Loucy (cell line): ENCODE measurements at regions not wholly inside any gene's neighbourhood (a gene's known extent, or its start where the extent isn't known, plus 50 kb on each side); places are given as distances from the start of the nearest gene placed in this dataset.

Experiments
- H2AFZ ChIP-seq: fragments of 200-600 bp; sonication (generic); 2 replicates; pipeline ENCODE4 v1.6.0; 2016; ENCODE audit warnings: antibody characterized with exemption, mild to moderate bottlenecking, low read length, moderate library complexity
- H3F3A ChIP-seq: fragments of 200-600 bp; 2 replicates; pipeline ENCODE4 v1.6.0; 2016; ENCODE audit warnings: antibody characterized with exemption, low read depth, mild to moderate bottlenecking
- H3K27me3 ChIP-seq: fragments of 200-600 bp; sonication (generic); 2 replicates; pipeline ENCODE4 v1.6.1; 2014; ENCODE audit warnings: low read length, mild to moderate bottlenecking; ENCODE audit not compliant: insufficient read depth, poor library complexity, severe bottlenecking
- H3K36me3 ChIP-seq: fragments of 200-600 bp; sonication (generic); 2 replicates; pipeline ENCODE4 v1.6.1; 2016; ENCODE audit warnings: low read length; ENCODE audit not compliant: insufficient read depth
- H3K4me1 ChIP-seq: fragments of 200-600 bp; sonication (generic); 2 replicates; pipeline ENCODE4 v1.5.1; 2014; ENCODE audit warnings: low read length, mild to moderate bottlenecking; ENCODE audit not compliant: insufficient read depth, poor library complexity, severe bottlenecking
- H3K4me2 ChIP-seq: fragments of 200-600 bp; sonication (generic); 2 replicates; pipeline ENCODE4 v1.6.0; 2014; ENCODE audit warnings: antibody characterized with exemption, low read length, low read depth, mild to moderate bottlenecking; ENCODE audit not compliant: poor library complexity, severe bottlenecking
- H3K4me3 ChIP-seq: fragments of 200-600 bp; sonication (generic); 2 replicates; pipeline ENCODE4 v1.5.1; 2014; ENCODE audit warnings: low read length, mild to moderate bottlenecking, mixed read lengths; ENCODE audit not compliant: poor library complexity, severe bottlenecking
- H3K79me2 ChIP-seq: fragments of 200-600 bp; sonication (generic); 2 replicates; pipeline ENCODE4 v1.6.1; 2014; ENCODE audit warnings: low read length; ENCODE audit not compliant: insufficient read depth
- H3K9ac ChIP-seq: fragments of 200-600 bp; sonication (generic); 2 replicates; pipeline ENCODE4 v1.6.0; 2014; ENCODE audit warnings: mild to moderate bottlenecking, low read depth, low read length, moderate library complexity; ENCODE audit not compliant: poor library complexity, severe bottlenecking
- H3K9me2 ChIP-seq: fragments of 200-600 bp; sonication (generic); replicated peaks from 2 replicates; pipeline ENCODE4 v1.6.1; 2016; ENCODE audit warnings: low read depth, low read length, mixed read lengths
- H3K9me3 ChIP-seq: fragments of 200-600 bp; sonication (generic); 2 replicates; pipeline ENCODE4 v1.6.1; 2014; ENCODE audit warnings: mild to moderate bottlenecking, antibody characterized with exemption, low read length, low read depth; ENCODE audit not compliant: insufficient read depth
- H4K20me1 ChIP-seq: fragments of 200-600 bp; sonication (generic); 2 replicates; pipeline ENCODE4 v1.6.0; 2014; ENCODE audit warnings: antibody characterized with exemption, low read length, mild to moderate bottlenecking; ENCODE audit not compliant: insufficient read depth, poor library complexity, severe bottlenecking
- CTCF ChIP-seq: fragments of 200-600 bp; sonication (generic); conservative IDR thresholded peaks from 2 replicates; pipeline ENCODE4 v1.5.1; 2014; ENCODE audit warnings: mild to moderate bottlenecking, antibody characterized with exemption, low read length
- EZH2phosphoT487 ChIP-seq: fragments of 200-600 bp; IDR thresholded peaks from 2 replicates; pipeline ENCODE4 v1.6.1; 2018; ENCODE audit warnings: antibody characterized with exemption, mild to moderate bottlenecking, moderate library complexity, borderline replicate concordance

DNA sequence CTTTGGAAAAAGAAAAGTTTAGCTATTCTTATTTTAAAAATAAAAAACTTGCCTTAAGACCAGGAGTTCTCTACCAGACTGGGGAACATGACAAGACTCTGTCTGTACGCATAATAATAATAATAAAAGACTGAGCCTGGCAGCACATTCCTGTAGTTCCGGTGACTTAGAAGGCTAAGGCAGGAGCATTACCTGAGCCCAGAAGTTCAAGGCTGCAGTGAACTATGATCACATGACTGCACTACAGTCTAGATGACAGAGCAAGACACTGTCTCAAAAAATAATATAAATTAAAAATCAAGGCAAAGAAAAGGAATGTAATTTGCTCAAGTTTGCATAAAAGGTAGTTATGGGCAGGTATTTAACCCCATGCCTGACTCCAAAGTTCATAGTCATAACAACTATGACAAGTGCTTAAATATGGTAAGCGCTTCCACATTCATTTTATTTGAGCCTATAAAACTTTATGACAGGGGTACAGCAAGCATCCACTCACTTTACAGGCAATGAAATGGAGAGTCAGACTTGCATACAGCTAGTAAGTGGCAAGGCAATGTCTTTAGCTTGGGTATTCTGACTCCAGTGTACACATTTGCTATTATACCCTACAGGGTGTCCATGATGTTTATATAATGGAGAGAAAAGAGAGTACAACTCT, 1567.8 kb upstream of the PIK3C3 start:
- no peak overlapping the region for H3K4me3 ChIP-seq
- no peak overlapping the region for H3K9ac ChIP-seq
- no peak overlapping the region for H2AFZ ChIP-seq
- no peak for TF ChIP-seq EZH2phosphoT487
- TF ChIP-seq CTCF = no peak
- no peaks in the 10 kb centered on the region for H3K36me3 ChIP-seq
- no peaks in the 10 kb centered on the region for H3K4me1 ChIP-seq
- no peaks in the 10 kb centered on the region for H3K79me2 ChIP-seq
- no peaks in the 10 kb centered on the region for H3F3A ChIP-seq
- no peaks in the 10 kb centered on the region for H3K9me2 ChIP-seq
- no peak overlapping the region for H3K4me2 ChIP-seq
- no peaks in the 10 kb centered on the region for H4K20me1 ChIP-seq
- no peaks in the 10 kb centered on the region for H3K27me3 ChIP-seq
- no peaks in the 10 kb centered on the region for H3K9me3 ChIP-seq

DNA sequence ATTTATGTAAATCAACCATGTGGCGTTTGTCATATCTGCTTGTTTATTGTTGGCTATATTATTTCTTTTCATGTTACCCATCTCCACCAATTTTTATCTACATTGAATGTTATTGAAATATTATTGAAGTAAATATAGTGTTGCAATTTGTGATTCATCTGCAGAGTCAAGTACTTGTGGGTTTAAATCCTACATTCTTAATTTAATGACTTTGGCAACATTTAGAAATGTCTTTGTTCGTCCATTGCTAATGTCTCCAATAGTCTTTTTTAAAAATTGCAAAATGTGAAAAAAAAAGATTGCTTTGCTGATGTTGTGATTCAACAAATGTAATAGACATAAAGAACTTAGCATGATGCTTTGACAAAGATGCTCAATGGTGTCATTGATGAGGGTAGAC, 1572.8 kb upstream of the PIK3C3 start:
- Histone ChIP-seq H3F3A (no peaks in the 10 kb centered on the region), H4K20me1 (no peaks in the 10 kb centered on the region), H3K79me2 (no peaks in the 10 kb centered on the region), H3K27me3 (no peaks in the 10 kb centered on the region), H3K9ac (no peak overlapping the region), H2AFZ (no peak overlapping the region), H3K4me3 (no peak overlapping the region), H3K4me2 (no peak overlapping the region), H3K9me2 (no peaks in the 10 kb centered on the region), H3K9me3 (no peaks in the 10 kb centered on the region), H3K4me1 (no peaks in the 10 kb centered on the region), H3K36me3 (no peaks in the 10 kb centered on the region)
- TF ChIP-seq CTCF (no peak), EZH2phosphoT487 (no peak)

DNA sequence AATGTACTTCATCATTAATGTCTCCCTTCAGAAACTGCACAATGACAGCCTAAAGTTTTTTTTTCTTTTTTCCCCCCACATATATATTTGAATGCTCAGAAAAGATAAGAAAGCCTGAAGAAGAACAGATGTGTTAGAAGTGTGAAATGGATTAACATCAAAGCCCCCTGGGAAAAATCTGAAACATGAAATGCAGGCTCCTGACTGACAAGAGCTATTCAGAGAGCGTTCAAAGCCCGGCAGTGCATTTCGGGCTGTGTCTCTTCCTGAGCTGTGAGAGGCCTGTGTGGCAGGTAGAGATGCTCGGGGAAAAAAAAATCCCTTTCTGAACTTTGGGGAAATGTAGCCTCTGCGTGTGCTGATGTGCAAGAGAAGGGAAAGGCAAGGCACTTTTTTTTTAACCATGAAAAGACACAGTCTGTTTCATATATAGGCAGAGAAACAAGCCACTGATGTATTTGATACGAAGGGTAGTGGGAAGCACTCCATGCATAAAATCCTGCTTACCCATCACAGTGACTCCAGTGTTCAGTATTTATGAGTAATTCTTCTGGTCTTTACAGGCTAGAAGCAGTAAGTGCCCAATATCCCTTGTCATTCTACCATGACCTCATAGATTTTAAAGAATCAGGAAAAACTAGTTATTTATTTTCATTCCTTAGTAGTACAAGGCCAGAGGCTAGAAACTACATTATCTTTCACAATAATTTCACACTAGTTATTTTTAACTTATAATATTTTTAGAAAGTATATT, 1574.2 kb upstream of the PIK3C3 start:
- no peaks in the 10 kb centered on the region for H3F3A ChIP-seq
- no peak overlapping the region for H2AFZ ChIP-seq
- H4K20me1 ChIP-seq = no peaks in the 10 kb centered on the region
- H3K27me3 ChIP-seq = no peaks in the 10 kb centered on the region
- H3K9me2 ChIP-seq = no peaks in the 10 kb centered on the region
- H3K36me3 ChIP-seq = no peaks in the 10 kb centered on the region
- no peak overlapping the region for H3K4me3 ChIP-seq
- no peak overlapping the region for H3K4me2 ChIP-seq
- no peaks in the 10 kb centered on the region for H3K79me2 ChIP-seq
- no peak overlapping the region for H3K9ac ChIP-seq
- TF ChIP-seq EZH2phosphoT487 (no peak), CTCF (no peak)
- H3K9me3 ChIP-seq = no peaks in the 10 kb centered on the region
- no peaks in the 10 kb centered on the region for H3K4me1 ChIP-seq
